CD14-positive monocyte (primary cell): ENCODE measurements at regions not wholly inside any gene's neighbourhood (a gene's known extent, or its start where the extent isn't known, plus 50 kb on each side); places are given as distances from the start of the nearest gene placed in this dataset.
"Not testable (repeated sequence)": the region's sequence is repeated elsewhere in the genome, so short reads cannot be mapped to it uniquely, and the experiment has no call there.

Source experiments
- DNase-seq, 3 donors: peaks; one replicate each; pipeline ENCODE4 v3.0.0-alpha.2; 2011 to 2022
- H2AFZ ChIP-seq: 2 replicates; pipeline ENCODE4 v1.6.0; 2012; ENCODE audit warnings: mild to moderate bottlenecking, low read depth, low read length, inconsistent platforms; ENCODE audit not compliant: insufficient read depth, poor library complexity, severe bottlenecking
- H3K27ac ChIP-seq, 2 donors: 1 replicate in 1 of 2; 2 replicates in 1 of 2; pipeline ENCODE4 v1.5.1; 2012 to 2013; ENCODE audit warnings: low read length in 2 of 2, control low read depth in 1 of 2, inconsistent platforms in 1 of 2, low read depth in 1 of 2, mild to moderate bottlenecking in 1 of 2
- H3K27me3 ChIP-seq, 2 donors: one replicate each; pipeline versions ENCODE4 v1.6.0 to v1.6.1; 2011 to 2013; ENCODE audit warnings: low read length in 2 of 2; ENCODE audit not compliant: control insufficient read depth in 2 of 2, insufficient read depth in 2 of 2
- H3K36me3 ChIP-seq, 2 donors: replicated peaks in 1 of 2; 1 replicate in 1 of 2; 2 replicates in 1 of 2; pipeline versions ENCODE4 v1.5.1 to v1.6.1; 2012 to 2013; ENCODE audit warnings: low read length in 2 of 2, control low read depth in 1 of 2, inconsistent platforms in 1 of 2, mild to moderate bottlenecking in 1 of 2; ENCODE audit not compliant: insufficient read depth in 2 of 2, control insufficient read depth in 1 of 2
- H3K4me1 ChIP-seq, 2 donors: 1 replicate in 1 of 2; 2 replicates in 1 of 2; pipeline versions ENCODE4 v1.5.1 to v1.6.1; 2012 to 2013; ENCODE audit warnings: low read length in 2 of 2, control low read depth in 1 of 2, inconsistent platforms in 1 of 2, mild to moderate bottlenecking in 1 of 2, moderate library complexity in 1 of 2; ENCODE audit not compliant: insufficient read depth in 2 of 2, control insufficient read depth in 1 of 2
- H3K4me2 ChIP-seq: replicated peaks from 2 replicates; pipeline ENCODE3; 2012; ENCODE audit warnings: low read length, moderate library complexity, mild to moderate bottlenecking; ENCODE audit not compliant: poor library complexity, severe bottlenecking; ENCODE audit errors: extremely low read depth
- H3K4me3 ChIP-seq, 3 experiments: fragments of 200-600 bp in 1 of 3; sonication (generic) in 1 of 3; replicated peaks in 1 of 3; 1 replicate in 2 of 3; 2 replicates in 1 of 3; pipeline ENCODE4 v1.5.1; 2011 to 2013; ENCODE audit warnings: low read length in 3 of 3, mild to moderate bottlenecking in 3 of 3, control low read depth in 2 of 3, low read depth in 2 of 3, inconsistent platforms in 1 of 3, moderate library complexity in 1 of 3
- H3K79me2 ChIP-seq: 2 replicates; pipeline ENCODE4 v1.6.0; 2012; ENCODE audit warnings: mild to moderate bottlenecking, control low read depth, inconsistent platforms, low read length, moderate library complexity; ENCODE audit not compliant: insufficient read depth
- H3K9ac ChIP-seq: 2 replicates; pipeline ENCODE4 v1.6.0; 2017; ENCODE audit warnings: low read length, mild to moderate bottlenecking; ENCODE audit not compliant: insufficient read depth, poor library complexity, severe bottlenecking
- H3K9me3 ChIP-seq, 2 donors: replicated peaks in 1 of 2; 1 replicate in 1 of 2; 2 replicates in 1 of 2; pipeline versions ENCODE4 v1.5.1 to v1.6.1; 2012 to 2013; ENCODE audit warnings: low read length in 2 of 2, control low read depth in 1 of 2; ENCODE audit not compliant: control insufficient read depth in 1 of 2, insufficient read depth in 1 of 2
- H4K20me1 ChIP-seq: 2 replicates; pipeline ENCODE4 v1.6.0; 2012; ENCODE audit warnings: mild to moderate bottlenecking, low read length, control low read depth, moderate library complexity; ENCODE audit not compliant: insufficient read depth
- H3K27ac Mint-ChIP-seq, 7 donors: one replicate each; pipeline ENCODE4 v1.8.0; 2020; ENCODE audit warnings: mild to moderate bottlenecking in 7 of 7, mixed read lengths in 7 of 7, moderate library complexity in 6 of 7, inconsistent platforms in 2 of 7
- H3K27me3 Mint-ChIP-seq, 3 donors: one replicate each; pipeline ENCODE4 v1.8.0; 2021 to 2022; ENCODE audit warnings: low read depth in 3 of 3, mild to moderate bottlenecking in 3 of 3, mixed read lengths in 3 of 3, moderate library complexity in 3 of 3, inconsistent platforms in 1 of 3
- H3K36me3 Mint-ChIP-seq, 2 donors: one replicate each; pipeline ENCODE4 v1.8.0; 2020; ENCODE audit warnings: mixed read lengths in 2 of 2, inconsistent platforms in 1 of 2, mild to moderate bottlenecking in 1 of 2
- H3K4me1 Mint-ChIP-seq: one replicate; pipeline ENCODE4 v1.8.0; 2020; ENCODE audit warnings: mild to moderate bottlenecking, mixed read lengths
- H3K4me3 Mint-ChIP-seq, 2 donors: one replicate each; pipeline ENCODE4 v1.8.0; 2020; ENCODE audit warnings: mild to moderate bottlenecking in 2 of 2, mixed read lengths in 2 of 2, moderate library complexity in 1 of 2
- H3K9me3 Mint-ChIP-seq, 7 donors: one replicate each; pipeline ENCODE4 v1.8.0; 2020 to 2022; ENCODE audit warnings: mixed read lengths in 7 of 7, mild to moderate bottlenecking in 6 of 7, moderate library complexity in 6 of 7, inconsistent platforms in 2 of 7
- WGBS: methylation state at CpG from one replicate; pipeline ENCODE4 v1.1.5; 2013; ENCODE audit warnings: missing lambda C conversion rate; ENCODE audit not compliant: insufficient coverage; 5-methylcytosine and 5-hydroxymethylcytosine counted together
- intact Hi-C, 2 donors: fragments of 100-400 bp; cut with micrococcal nuclease; formaldehyde crosslinking; loops; one replicate each; pipeline versions ENCODE4 v1.15.0 to v1.15.1; 2023
- TF ChIP-seq, protein P1 (sequence below): fragments of 200-600 bp; IDR thresholded peaks from one replicate; pipeline ENCODE4 v1.8.0; 2022; ENCODE audit warnings: antibody characterized with exemption, mild to moderate bottlenecking

DNA sequence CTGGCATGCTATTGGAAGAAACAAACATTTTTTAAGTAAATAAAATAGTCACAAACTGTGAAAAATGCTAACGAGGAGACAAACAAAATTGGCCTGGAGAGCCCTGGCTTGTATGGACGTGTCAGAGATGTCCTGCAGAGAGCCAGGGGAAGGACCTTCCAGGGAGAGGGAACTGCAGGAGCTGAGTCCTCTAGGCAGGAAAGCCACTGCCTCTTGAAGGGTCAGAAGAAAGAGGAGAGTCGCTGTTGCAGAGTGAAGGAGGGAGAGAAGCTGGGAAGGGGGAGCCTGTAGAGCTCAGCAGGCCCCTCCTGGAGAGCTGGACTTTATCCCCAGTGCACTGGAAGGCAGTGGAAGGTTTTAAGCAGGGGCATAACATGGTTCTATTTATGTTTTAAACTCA is 80.3 kb upstream of the PWP1 start:
- Histone ChIP-seq H3K79me2 (no peaks in the 10 kb centered on the region), H3K27me3 (no peaks in the 10 kb centered on the region), H3K4me3 (no peak overlapping the region), H3K36me3 (no peaks in the 10 kb centered on the region), H3K4me1 (no peaks in the 10 kb centered on the region), H3K9ac (no peak overlapping the region), H4K20me1 (no peaks in the 10 kb centered on the region), H3K27ac (no peak overlapping the region), H3K4me2 (no peak overlapping the region), H3K9me3 (no peaks in the 10 kb centered on the region), H2AFZ (no peak overlapping the region)
- H3K36me3 Mint-ChIP-seq = no peaks in the 10 kb centered on the region
- no peak for DNase-seq
- intact Hi-C loops = loop anchor here in 1 of 2 donors (1.0 kb wide), 1 partner anchor 474 kb away; no protein-coding TSS in a partner anchor
- H3K4me3 Mint-ChIP-seq = no peak overlapping the region
- H3K4me1 Mint-ChIP-seq = no peaks in the 10 kb centered on the region
- TF ChIP-seq, protein P1, sequence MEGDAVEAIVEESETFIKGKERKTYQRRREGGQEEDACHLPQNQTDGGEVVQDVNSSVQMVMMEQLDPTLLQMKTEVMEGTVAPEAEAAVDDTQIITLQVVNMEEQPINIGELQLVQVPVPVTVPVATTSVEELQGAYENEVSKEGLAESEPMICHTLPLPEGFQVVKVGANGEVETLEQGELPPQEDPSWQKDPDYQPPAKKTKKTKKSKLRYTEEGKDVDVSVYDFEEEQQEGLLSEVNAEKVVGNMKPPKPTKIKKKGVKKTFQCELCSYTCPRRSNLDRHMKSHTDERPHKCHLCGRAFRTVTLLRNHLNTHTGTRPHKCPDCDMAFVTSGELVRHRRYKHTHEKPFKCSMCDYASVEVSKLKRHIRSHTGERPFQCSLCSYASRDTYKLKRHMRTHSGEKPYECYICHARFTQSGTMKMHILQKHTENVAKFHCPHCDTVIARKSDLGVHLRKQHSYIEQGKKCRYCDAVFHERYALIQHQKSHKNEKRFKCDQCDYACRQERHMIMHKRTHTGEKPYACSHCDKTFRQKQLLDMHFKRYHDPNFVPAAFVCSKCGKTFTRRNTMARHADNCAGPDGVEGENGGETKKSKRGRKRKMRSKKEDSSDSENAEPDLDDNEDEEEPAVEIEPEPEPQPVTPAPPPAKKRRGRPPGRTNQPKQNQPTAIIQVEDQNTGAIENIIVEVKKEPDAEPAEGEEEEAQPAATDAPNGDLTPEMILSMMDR = no peak
- H3K27me3 Mint-ChIP-seq = peaks cover 0 to 5% (median 0%) of the 10 kb centered on the region in 3 donors
- 85% methylated on average over 3 of the region's 3 CpGs for WGBS
- peaks cover 0 to 1% (median 0%) of the 10 kb centered on the region in 7 donors for H3K9me3 Mint-ChIP-seq
- H3K27ac Mint-ChIP-seq = no peak overlapping the region

DNA sequence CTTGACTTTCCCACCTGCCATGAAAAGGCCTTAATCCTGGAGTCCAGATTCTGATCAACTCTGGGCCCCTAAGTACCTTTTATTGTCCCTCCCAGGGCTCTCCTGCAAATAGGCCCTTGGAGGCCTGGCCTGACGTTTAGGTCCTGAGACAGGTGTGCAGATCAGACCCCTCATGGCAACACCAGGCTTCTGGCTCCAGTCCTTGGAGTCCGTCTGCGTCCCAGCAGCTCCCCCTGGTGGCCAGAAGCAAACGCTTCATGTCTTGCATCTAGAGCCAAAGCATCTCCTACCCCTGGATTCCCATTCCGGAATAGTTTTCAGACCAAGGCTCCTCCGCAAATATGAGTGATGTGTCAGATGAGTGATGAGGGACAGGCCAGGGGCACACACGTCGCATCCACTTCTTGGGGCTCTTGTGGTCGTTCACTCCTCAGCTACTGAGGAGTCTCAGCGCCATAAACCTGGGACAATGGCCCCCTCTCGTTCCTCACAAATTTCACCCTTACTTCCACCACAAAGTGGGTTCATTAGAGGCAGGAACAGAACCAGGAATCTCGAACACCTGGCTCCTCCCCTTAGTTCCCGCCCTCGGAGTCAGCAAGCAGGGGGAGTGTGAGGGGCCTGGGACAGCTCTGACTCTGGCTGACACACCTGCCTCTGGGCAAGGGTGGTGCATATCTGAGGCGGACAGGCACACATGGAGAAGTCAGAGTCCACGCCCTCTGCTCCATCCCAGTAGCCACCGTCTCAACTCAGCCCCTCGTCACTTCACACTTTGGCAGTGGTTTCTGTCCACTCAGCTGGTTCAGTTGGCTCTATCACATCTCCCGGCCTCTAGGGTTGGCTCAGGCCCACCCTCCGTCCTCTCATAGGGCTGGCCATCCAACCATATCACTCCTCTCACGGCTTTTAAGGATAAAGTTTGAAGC is 77.9 kb upstream of the PWP1 start:
- no peak overlapping the region for H3K4me3 ChIP-seq
- no peaks in the 10 kb centered on the region for H3K9me3 ChIP-seq
- peak; percentile 48 to 65 (median 50) for DNase-seq
- no peaks in the 10 kb centered on the region for H4K20me1 ChIP-seq
- Mint-ChIP-seq H3K9me3 (peaks cover 0 to 1% (median 0%) of the 10 kb centered on the region in 7 donors), H3K27ac (peak overlapping the region in 1 of 7 donors; percentile 87), H3K4me3 (no peak overlapping the region), H3K27me3 (peaks cover 0 to 5% (median 0%) of the 10 kb centered on the region in 3 donors), H3K4me1 (no peaks in the 10 kb centered on the region), H3K36me3 (peaks cover 0 to 2% of the 10 kb centered on the region in 2 donors)
- H3K36me3 ChIP-seq = no peaks in the 10 kb centered on the region
- H3K4me1 ChIP-seq = no peaks in the 10 kb centered on the region
- H3K4me2 ChIP-seq = no peak overlapping the region
- WGBS = 70% methylated on average over 10 of the region's 21 CpGs
- H3K27me3 ChIP-seq = no peaks in the 10 kb centered on the region
- H2AFZ ChIP-seq = no peak overlapping the region
- no peak overlapping the region for H3K27ac ChIP-seq
- no peaks in the 10 kb centered on the region for H3K79me2 ChIP-seq
- intact Hi-C loops = loop anchor here in 1 of 2 donors (2.0 kb wide), 1 partner anchor 477 kb away; no protein-coding TSS in a partner anchor
- TF ChIP-seq, protein P1 = peak; percentile 92
- H3K9ac ChIP-seq = no peak overlapping the region

DNA sequence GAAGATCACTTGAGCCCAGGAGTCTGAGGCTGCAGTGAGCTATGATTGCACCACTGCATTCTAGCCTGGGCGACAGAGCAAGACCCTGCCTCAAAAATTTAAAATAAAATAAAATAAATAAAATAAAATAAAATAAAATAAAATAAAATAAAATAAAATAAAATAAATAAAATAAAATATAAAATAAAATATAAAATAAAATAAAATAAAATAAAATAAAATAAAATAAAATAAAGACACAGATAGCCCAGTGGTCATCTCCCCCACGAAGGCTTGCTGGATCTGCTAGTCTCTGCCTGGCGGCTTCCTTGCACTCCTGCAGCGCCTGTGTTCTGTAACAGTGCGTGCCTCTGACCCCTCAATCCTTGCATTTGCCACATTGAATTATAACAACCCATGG is 76.8 kb upstream of the PWP1 start:
- H3K36me3 ChIP-seq, H3K79me2 ChIP-seq, H3K9ac ChIP-seq, H3K9me3 ChIP-seq, H3K27me3 ChIP-seq, H3K4me1 Mint-ChIP-seq, H4K20me1 ChIP-seq, H3K4me3 ChIP-seq, H3K9me3 Mint-ChIP-seq, H3K4me3 Mint-ChIP-seq, intact Hi-C loops, H3K36me3 Mint-ChIP-seq, H3K27ac Mint-ChIP-seq, DNase-seq, H3K4me2 ChIP-seq, H3K27ac ChIP-seq, H3K4me1 ChIP-seq, H2AFZ ChIP-seq, H3K27me3 Mint-ChIP-seq: not testable (repeated sequence)
- WGBS = 93% methylated on average over 4 of the region's 5 CpGs
